Coronary artery (tissue), 2 donors: ENCODE measurements at regions not wholly inside any gene's neighbourhood (a gene's known extent, or its start where the extent isn't known, plus 50 kb on each side); places are given as distances from the start of the nearest gene placed in this dataset.

ENCODE experiments used
- DNase-seq: peaks from one replicate; pipeline ENCODE4 v3.0.0-alpha.2; 2017; ENCODE audit warnings: low spot score
- H3K27ac ChIP-seq, 2 donors: fragments of 200-600 bp; sonication (generic); one replicate each; pipeline ENCODE4 v1.5.1; 2016 to 2019
- H3K4me3 ChIP-seq: fragments of 200-600 bp; sonication (generic); 2 replicates; pipeline ENCODE4 v1.5.1; 2016; ENCODE audit warnings: mild to moderate bottlenecking, moderate library complexity
- CTCF ChIP-seq: fragments of 200-600 bp; sonication (generic); IDR thresholded peaks from one replicate; pipeline ENCODE4 v1.5.1; 2019; ENCODE audit warnings: antibody characterized with exemption

GRCh38 chr7:130961128-130961601 lies 227.2 kb upstream of the KLF14 start:
- TF ChIP-seq CTCF: no peak
- Histone ChIP-seq H3K27ac (peak overlapping the region; percentile 7 to 30), H3K4me3 (no peak overlapping the region)
- no peak for DNase-seq

- no peak overlapping the region for H3K27ac ChIP-seq
- TF ChIP-seq CTCF: no peak
- no peak for DNase-seq
Measured at GRCh38 chr7:130962109-130962508, 228.1 kb upstream of the KLF14 start.

GRCh38 chr7:130963339-130963738 lies 229.3 kb upstream of the KLF14 start:
- H3K27ac ChIP-seq: no peak overlapping the region
- DNase-seq: no peak
- no peak for TF ChIP-seq CTCF
- H3K4me3 ChIP-seq: no peak overlapping the region

More at GRCh38 chr7:130962109-130962508, 228.1 kb upstream of the KLF14 start:
- H3K4me3 ChIP-seq: no peak overlapping the region

- no peak for DNase-seq
Measured at GRCh38 chr7:130965515-130965914, 231.5 kb upstream of the KLF14 start.

GRCh38 chr7:130966246-130967009 lies 232.4 kb upstream of the KLF14 start:
- H3K4me3 ChIP-seq: no peak overlapping the region
- DNase-seq: no peak
- H3K27ac ChIP-seq: no peak overlapping the region
- TF ChIP-seq CTCF: no peak

More at GRCh38 chr7:130965515-130965914, 231.5 kb upstream of the KLF14 start:
- Histone ChIP-seq H3K4me3 (no peak overlapping the region), H3K27ac (no peak overlapping the region)
- no peak for TF ChIP-seq CTCF

- peak overlapping the region in 1 of 2 donors; percentile 18 for H3K27ac ChIP-seq
- H3K4me3 ChIP-seq: no peak overlapping the region
- no peak for DNase-seq
- no peak for TF ChIP-seq CTCF
Measured at GRCh38 chr7:130970196-130970595, 236.2 kb upstream of the KLF14 start.

GRCh38 chr7:130970696-130971095 lies 236.7 kb upstream of the KLF14 start:
- Histone ChIP-seq H3K4me3 (no peak overlapping the region), H3K27ac (peak overlapping the region; percentile 9 to 18)
- TF ChIP-seq CTCF: no peak
- DNase-seq: no peak
